Ishikawa (cell line): ENCODE measurements at regions not wholly inside any gene's neighbourhood (a gene's known extent, or its start where the extent isn't known, plus 50 kb on each side); places are given as distances from the start of the nearest gene placed in this dataset.

Experiments used
- CEBPB ChIP-seq: IDR thresholded peaks from 2 replicates; pipeline ENCODE4 v1.6.1; 2012
- CREB1 ChIP-seq: IDR thresholded peaks from 2 replicates; pipeline ENCODE4 v1.6.1; 2012; ENCODE audit warnings: low read depth
- EGR1 ChIP-seq: IDR thresholded peaks from 2 replicates; pipeline ENCODE4 v1.6.1; 2012
- EP300 ChIP-seq: IDR thresholded peaks from 2 replicates; pipeline ENCODE4 v1.6.1; 2012; ENCODE audit warnings: borderline replicate concordance
- FOXM1 ChIP-seq: IDR thresholded peaks from 2 replicates; pipeline ENCODE4 v1.6.1; 2012; ENCODE audit warnings: low read depth, borderline replicate concordance
- NFIC ChIP-seq: IDR thresholded peaks from 2 replicates; pipeline ENCODE4 v1.6.1; 2012
- RAD21 ChIP-seq: IDR thresholded peaks from 2 replicates; pipeline ENCODE4 v1.6.1; 2012; ENCODE audit warnings: low read depth
- REST ChIP-seq: IDR thresholded peaks from 2 replicates; pipeline ENCODE4 v1.6.1; 2012; ENCODE audit warnings: low read depth, mild to moderate bottlenecking
- TAF1 ChIP-seq: IDR thresholded peaks from 2 replicates; pipeline ENCODE4 v1.6.1; 2012; ENCODE audit warnings: low read depth, mild to moderate bottlenecking
- TCF12 ChIP-seq: IDR thresholded peaks from 2 replicates; pipeline ENCODE4 v1.6.1; 2012; ENCODE audit warnings: low read depth
- TEAD4 ChIP-seq: IDR thresholded peaks from 2 replicates; pipeline ENCODE4 v1.6.1; 2012
- USF1 ChIP-seq: IDR thresholded peaks from 2 replicates; pipeline ENCODE4 v1.6.1; 2012
- YY1 ChIP-seq: IDR thresholded peaks from 2 replicates; pipeline ENCODE4 v1.6.1; 2012; ENCODE audit warnings: low read depth
- ZBTB7A ChIP-seq: IDR thresholded peaks from 2 replicates; pipeline ENCODE4 v1.6.1; 2012; ENCODE audit warnings: low read depth
- TF ChIP-seq, protein P1 (sequence below): IDR thresholded peaks from 2 replicates; pipeline ENCODE4 v1.6.1; 2012

GRCh38 chr2:226307487-226308322 lies 491.9 kb downstream of the IRS1 start:
- TF ChIP-seq TCF12 (no peak), ZBTB7A (no peak), USF1 (no peak), RAD21 (no peak), CREB1 (no peak), TEAD4 (no peak), REST (no peak), TAF1 (no peak), CEBPB (no peak)
- TF ChIP-seq, protein P1, sequence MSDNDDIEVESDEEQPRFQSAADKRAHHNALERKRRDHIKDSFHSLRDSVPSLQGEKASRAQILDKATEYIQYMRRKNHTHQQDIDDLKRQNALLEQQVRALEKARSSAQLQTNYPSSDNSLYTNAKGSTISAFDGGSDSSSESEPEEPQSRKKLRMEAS: no peak

DNA sequence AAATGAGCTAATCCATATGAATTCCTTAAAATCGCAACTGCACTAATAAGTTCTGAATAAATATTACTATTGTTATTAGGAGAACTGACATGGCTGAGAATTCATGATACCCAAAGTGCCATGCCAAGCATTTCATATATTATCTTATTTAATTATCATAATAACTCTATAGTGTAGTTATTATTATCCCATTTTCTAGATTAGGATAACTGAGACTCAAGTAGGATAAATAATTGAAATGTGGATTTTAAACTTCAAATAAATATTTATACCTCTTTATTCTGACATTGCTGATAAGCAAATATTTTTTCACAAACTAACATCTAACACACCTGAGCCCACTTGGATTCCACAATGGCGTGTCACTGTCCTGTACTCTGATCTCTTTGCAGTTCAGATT lies 492.7 kb downstream of the IRS1 start:
- TF ChIP-seq ZBTB7A (no peak), TEAD4 (no peak), TAF1 (no peak), YY1 (no peak), NFIC (no peak), RAD21 (no peak), TCF12 (no peak), CREB1 (no peak), EGR1 (no peak), EP300 (no peak), USF1 (no peak)

GRCh38 chr2:226304308-226304707 lies 495.3 kb downstream of the IRS1 start:
- TF ChIP-seq TAF1 (no peak), NFIC (no peak), EGR1 (no peak), ZBTB7A (no peak), TCF12 (no peak), RAD21 (no peak), EP300 (no peak), USF1 (no peak), REST (no peak), CEBPB (no peak), YY1 (no peak), TEAD4 (no peak)

DNA sequence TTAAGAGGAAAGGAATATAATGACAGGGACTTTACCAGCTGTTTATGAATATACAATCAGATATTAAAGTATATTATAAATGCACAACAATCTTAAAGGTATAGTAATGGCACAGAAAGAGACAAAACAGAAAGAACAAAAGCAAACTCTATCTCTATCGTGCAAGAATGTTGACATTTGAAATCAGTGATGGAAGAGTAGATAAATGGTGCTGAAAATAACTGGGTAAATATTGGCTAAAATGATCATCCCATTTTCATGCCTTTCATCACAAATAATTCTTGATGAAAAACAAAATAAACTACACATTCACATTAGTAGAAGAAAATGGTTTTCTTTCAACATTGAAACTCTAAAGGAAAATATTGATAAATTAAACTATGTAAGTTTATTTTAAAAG lies 495.9 kb downstream of the IRS1 start:
- no peak for TF ChIP-seq EP300
- TF ChIP-seq FOXM1: no peak

GRCh38 chr2:226300196-226300886 lies 499.3 kb downstream of the IRS1 start:
- TF ChIP-seq, protein P1: no peak

DNA sequence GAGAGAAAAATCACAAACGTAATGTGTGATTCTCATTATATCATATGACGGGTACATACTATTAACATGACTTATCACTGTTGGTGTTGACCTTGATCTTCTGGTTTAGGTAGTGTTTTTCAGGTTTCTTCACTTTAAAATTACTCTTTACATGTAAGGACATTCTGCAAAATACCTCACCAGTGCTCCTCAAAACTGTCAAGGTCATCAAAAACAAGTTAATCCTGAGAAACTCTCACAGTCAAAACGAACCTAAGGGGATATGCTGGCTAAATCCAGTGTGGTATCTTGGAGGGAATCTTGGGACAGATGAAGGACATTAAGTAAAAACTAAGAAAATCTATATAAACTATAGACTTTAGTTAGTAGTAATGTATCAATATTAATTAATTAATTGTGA lies 499.8 kb downstream of the IRS1 start:
- TF ChIP-seq REST (no peak), EP300 (no peak), TEAD4 (no peak)
